Left renal cortex interstitium (tissue), 4 donors: ENCODE measurements at regions not wholly inside any gene's neighbourhood (a gene's known extent, or its start where the extent isn't known, plus 50 kb on each side); places are given as distances from the start of the nearest gene placed in this dataset.

Experiments used
- DNase-seq, 4 donors: peaks; one replicate each; pipeline ENCODE4 v3.0.0-alpha.2; 2013; ENCODE audit warnings: low read depth in 4 of 4, low spot score in 2 of 4, missing footprints in 1 of 4

- DNase-seq = no peak
Observed at GRCh38 chr20:24829649-24830370, 119.3 kb upstream of the CST7 start.

- no peak for DNase-seq
Observed at GRCh38 chr20:24830649-24831048, 118.4 kb upstream of the CST7 start.

GRCh38 chr20:24831232-24831631 lies 117.8 kb upstream of the CST7 start:
- no peak for DNase-seq

GRCh38 chr20:24832518-24832917 lies 116.6 kb upstream of the CST7 start:
- DNase-seq = no peak

- no peak for DNase-seq
Observed at GRCh38 chr20:24833592-24833991, 115.5 kb upstream of the CST7 start.

- DNase-seq = no peak
Observed at GRCh38 chr20:24834310-24834709, 114.8 kb upstream of the CST7 start.

GRCh38 chr20:24835195-24835594 lies 113.9 kb upstream of the CST7 start:
- DNase-seq = no peak

GRCh38 chr20:24836041-24836533 lies 113.0 kb upstream of the CST7 start:
- no peak for DNase-seq

- DNase-seq = no peak
Observed at GRCh38 chr20:24836661-24837299, 112.3 kb upstream of the CST7 start.

GRCh38 chr20:24837781-24838450 lies 111.2 kb upstream of the CST7 start:
- no peak for DNase-seq

GRCh38 chr20:24838546-24839535 lies 110.2 kb upstream of the CST7 start:
- DNase-seq = no peak

GRCh38 chr20:24840121-24840713 lies 108.9 kb upstream of the CST7 start:
- no peak for DNase-seq

GRCh38 chr20:24842274-24842917 lies 106.7 kb upstream of the CST7 start:
- no peak for DNase-seq

- no peak for DNase-seq
Observed at GRCh38 chr20:24842918-24843715, 106.0 kb upstream of the CST7 start.

GRCh38 chr20:24850176-24850575 lies 98.9 kb upstream of the CST7 start:
- DNase-seq = no peak

GRCh38 chr20:24851346-24852019 lies 97.6 kb upstream of the CST7 start:
- no peak for DNase-seq

GRCh38 chr20:24853916-24854315 lies 95.2 kb upstream of the CST7 start:
- DNase-seq = no peak

- DNase-seq = no peak
Observed at GRCh38 chr20:24855848-24856247, 93.2 kb upstream of the CST7 start.
